Astrocyte (in vitro differentiated cells and primary cell): ENCODE measurements at regions not wholly inside any gene's neighbourhood (a gene's known extent, or its start where the extent isn't known, plus 50 kb on each side); places are given as distances from the start of the nearest gene placed in this dataset.

Experiments
- EZH2 ChIP-seq: IDR thresholded peaks from 2 replicates; pipeline ENCODE4 v1.6.1; 2012; ENCODE audit warnings: mild to moderate bottlenecking, low read length, inconsistent platforms; ENCODE audit not compliant: insufficient read depth
- TF ChIP-seq, protein P1 (sequence below): IDR thresholded peaks from 2 replicates; pipeline ENCODE4 v1.5.1; 2011; ENCODE audit warnings: low read depth, mild to moderate bottlenecking, inconsistent platforms, low read length, moderate library complexity; ENCODE audit not compliant: insufficient read depth

DNA sequence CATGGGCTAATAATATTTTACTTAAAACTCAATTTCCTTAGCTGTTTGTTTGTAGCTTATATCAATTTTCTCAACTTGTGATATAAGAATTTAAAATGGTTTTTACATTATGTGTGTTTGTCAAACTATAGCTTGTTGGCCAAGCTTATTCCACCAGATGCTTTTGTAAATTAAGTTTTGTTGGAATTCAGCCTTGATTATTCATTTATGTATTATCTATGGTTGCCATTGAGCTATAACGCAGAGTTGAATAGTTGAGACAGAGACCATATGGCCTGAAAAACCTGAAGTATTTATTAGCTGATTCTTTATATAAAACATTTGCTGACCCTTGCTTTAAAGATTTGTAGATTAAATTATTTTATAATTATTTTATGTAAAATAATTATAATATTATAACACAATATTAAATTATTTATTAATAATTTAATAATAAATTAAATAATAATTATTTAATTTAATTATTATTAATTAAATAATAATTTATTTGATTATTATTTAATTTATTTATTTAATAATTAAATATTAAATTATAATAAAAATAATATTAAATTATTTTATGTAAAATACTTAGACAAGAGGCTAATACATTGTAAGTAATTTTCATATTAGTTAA is 779.6 kb upstream of the NECTIN3 start:
- TF ChIP-seq, protein P1, sequence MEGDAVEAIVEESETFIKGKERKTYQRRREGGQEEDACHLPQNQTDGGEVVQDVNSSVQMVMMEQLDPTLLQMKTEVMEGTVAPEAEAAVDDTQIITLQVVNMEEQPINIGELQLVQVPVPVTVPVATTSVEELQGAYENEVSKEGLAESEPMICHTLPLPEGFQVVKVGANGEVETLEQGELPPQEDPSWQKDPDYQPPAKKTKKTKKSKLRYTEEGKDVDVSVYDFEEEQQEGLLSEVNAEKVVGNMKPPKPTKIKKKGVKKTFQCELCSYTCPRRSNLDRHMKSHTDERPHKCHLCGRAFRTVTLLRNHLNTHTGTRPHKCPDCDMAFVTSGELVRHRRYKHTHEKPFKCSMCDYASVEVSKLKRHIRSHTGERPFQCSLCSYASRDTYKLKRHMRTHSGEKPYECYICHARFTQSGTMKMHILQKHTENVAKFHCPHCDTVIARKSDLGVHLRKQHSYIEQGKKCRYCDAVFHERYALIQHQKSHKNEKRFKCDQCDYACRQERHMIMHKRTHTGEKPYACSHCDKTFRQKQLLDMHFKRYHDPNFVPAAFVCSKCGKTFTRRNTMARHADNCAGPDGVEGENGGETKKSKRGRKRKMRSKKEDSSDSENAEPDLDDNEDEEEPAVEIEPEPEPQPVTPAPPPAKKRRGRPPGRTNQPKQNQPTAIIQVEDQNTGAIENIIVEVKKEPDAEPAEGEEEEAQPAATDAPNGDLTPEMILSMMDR: no peak
- TF ChIP-seq EZH2: no peak
